HG03521 (cell line): ENCODE measurements at regions not wholly inside any gene's neighbourhood (a gene's known extent, or its start where the extent isn't known, plus 50 kb on each side); places are given as distances from the start of the nearest gene placed in this dataset.

Experiments
- ATAC-seq: cut with Tn5 transposase; IDR thresholded peaks from one replicate; pipeline ENCODE4 v1.9.1; 2021; ENCODE audit warnings: mild to moderate bottlenecking, moderate library complexity; ENCODE audit not compliant: unreplicated experiment

- ATAC-seq, result no peak
These were observed 254.4 kb downstream of the BRD1 start for GRCh38 chr22:49573109-49573765.

GRCh38 chr22:49571326-49571725 lies 256.3 kb downstream of the BRD1 start:
- no peak for ATAC-seq

GRCh38 chr22:49570032-49570848 lies 257.4 kb downstream of the BRD1 start:
- ATAC-seq, result no peak

GRCh38 chr22:49569286-49570031 lies 258.2 kb downstream of the BRD1 start:
- no peak for ATAC-seq

- ATAC-seq, result no peak
These were observed 258.9 kb downstream of the BRD1 start for GRCh38 chr22:49568751-49569285.

- ATAC-seq, result no peak
These were observed 259.5 kb downstream of the BRD1 start for GRCh38 chr22:49567899-49568750.

GRCh38 chr22:49566693-49567092 lies 261.0 kb downstream of the BRD1 start:
- ATAC-seq, result no peak

- no peak for ATAC-seq
These were observed 261.5 kb downstream of the BRD1 start for GRCh38 chr22:49566141-49566541.

- ATAC-seq, result no peak
These were observed 262.2 kb downstream of the BRD1 start for GRCh38 chr22:49565516-49565855.

GRCh38 chr22:49564666-49565515 lies 262.8 kb downstream of the BRD1 start:
- ATAC-seq, result no peak

- ATAC-seq, result no peak
These were observed 263.6 kb downstream of the BRD1 start for GRCh38 chr22:49564054-49564453.

GRCh38 chr22:49562685-49563249 lies 264.9 kb downstream of the BRD1 start:
- ATAC-seq, result no peak

- ATAC-seq, result no peak
These were observed 265.7 kb downstream of the BRD1 start for GRCh38 chr22:49561976-49562375.

GRCh38 chr22:49561338-49561737 lies 266.3 kb downstream of the BRD1 start:
- ATAC-seq, result no peak

- no peak for ATAC-seq
These were observed 272.1 kb downstream of the BRD1 start for GRCh38 chr22:49555526-49555925.

GRCh38 chr22:49554741-49555140 lies 272.9 kb downstream of the BRD1 start:
- no peak for ATAC-seq

GRCh38 chr22:49554296-49554625 lies 273.4 kb downstream of the BRD1 start:
- ATAC-seq, result no peak

- no peak for ATAC-seq
These were observed 274.0 kb downstream of the BRD1 start for GRCh38 chr22:49553518-49554295.

GRCh38 chr22:49553076-49553475 lies 274.6 kb downstream of the BRD1 start:
- ATAC-seq, result no peak
